ENCODE measurements at regions not wholly inside any gene's neighbourhood (a gene's known extent, or its start where the extent isn't known, plus 50 kb on each side); places are given as distances from the start of the nearest gene placed in this dataset.

- TF ChIP-seq MAX (IDR thresholded peaks at IDR 0.05) = no peak
- TF ChIP-seq, protein P1, sequence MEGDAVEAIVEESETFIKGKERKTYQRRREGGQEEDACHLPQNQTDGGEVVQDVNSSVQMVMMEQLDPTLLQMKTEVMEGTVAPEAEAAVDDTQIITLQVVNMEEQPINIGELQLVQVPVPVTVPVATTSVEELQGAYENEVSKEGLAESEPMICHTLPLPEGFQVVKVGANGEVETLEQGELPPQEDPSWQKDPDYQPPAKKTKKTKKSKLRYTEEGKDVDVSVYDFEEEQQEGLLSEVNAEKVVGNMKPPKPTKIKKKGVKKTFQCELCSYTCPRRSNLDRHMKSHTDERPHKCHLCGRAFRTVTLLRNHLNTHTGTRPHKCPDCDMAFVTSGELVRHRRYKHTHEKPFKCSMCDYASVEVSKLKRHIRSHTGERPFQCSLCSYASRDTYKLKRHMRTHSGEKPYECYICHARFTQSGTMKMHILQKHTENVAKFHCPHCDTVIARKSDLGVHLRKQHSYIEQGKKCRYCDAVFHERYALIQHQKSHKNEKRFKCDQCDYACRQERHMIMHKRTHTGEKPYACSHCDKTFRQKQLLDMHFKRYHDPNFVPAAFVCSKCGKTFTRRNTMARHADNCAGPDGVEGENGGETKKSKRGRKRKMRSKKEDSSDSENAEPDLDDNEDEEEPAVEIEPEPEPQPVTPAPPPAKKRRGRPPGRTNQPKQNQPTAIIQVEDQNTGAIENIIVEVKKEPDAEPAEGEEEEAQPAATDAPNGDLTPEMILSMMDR (CRISPR knock-in tag; IDR thresholded peaks at IDR 0.05) = no peak
- no peak for TF ChIP-seq ZBTB8A (CRISPR knock-in tag; IDR thresholded peaks at IDR 0.05; ENCODE audit: borderline replicate concordance, low read depth)
- no peak for TF ChIP-seq CEBPB (IDR thresholded peaks at IDR 0.05; ENCODE audit: borderline replicate concordance, low read depth, low read length)
- TF ChIP-seq HDAC1 (CRISPR knock-in tag; IDR thresholded peaks at IDR 0.05) = no peak
- TF ChIP-seq, protein P2, sequence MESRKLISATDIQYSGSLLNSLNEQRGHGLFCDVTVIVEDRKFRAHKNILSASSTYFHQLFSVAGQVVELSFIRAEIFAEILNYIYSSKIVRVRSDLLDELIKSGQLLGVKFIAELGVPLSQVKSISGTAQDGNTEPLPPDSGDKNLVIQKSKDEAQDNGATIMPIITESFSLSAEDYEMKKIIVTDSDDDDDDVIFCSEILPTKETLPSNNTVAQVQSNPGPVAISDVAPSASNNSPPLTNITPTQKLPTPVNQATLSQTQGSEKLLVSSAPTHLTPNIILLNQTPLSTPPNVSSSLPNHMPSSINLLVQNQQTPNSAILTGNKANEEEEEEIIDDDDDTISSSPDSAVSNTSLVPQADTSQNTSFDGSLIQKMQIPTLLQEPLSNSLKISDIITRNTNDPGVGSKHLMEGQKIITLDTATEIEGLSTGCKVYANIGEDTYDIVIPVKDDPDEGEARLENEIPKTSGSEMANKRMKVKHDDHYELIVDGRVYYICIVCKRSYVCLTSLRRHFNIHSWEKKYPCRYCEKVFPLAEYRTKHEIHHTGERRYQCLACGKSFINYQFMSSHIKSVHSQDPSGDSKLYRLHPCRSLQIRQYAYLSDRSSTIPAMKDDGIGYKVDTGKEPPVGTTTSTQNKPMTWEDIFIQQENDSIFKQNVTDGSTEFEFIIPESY (CRISPR knock-in tag; IDR thresholded peaks at IDR 0.05) = no peak
- no peak for TF ChIP-seq TFE3 (CRISPR knock-in tag; IDR thresholded peaks at IDR 0.05)
- no peak for TF ChIP-seq SRF (IDR thresholded peaks at IDR 0.05; ENCODE audit: low read depth, low read length)
- no peak for TF ChIP-seq NFYB (CRISPR knock-in tag; IDR thresholded peaks at IDR 0.05)
- no peak for TF ChIP-seq ELF4 (CRISPR knock-in tag; IDR thresholded peaks at IDR 0.05; ENCODE audit: borderline replicate concordance)
- TF ChIP-seq, protein P3, sequence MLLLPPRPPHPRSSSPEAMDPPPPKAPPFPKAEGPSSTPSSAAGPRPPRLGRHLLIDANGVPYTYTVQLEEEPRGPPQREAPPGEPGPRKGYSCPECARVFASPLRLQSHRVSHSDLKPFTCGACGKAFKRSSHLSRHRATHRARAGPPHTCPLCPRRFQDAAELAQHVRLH (CRISPR knock-in tag; IDR thresholded peaks at IDR 0.05; ENCODE audit: borderline replicate concordance, low read depth) = no peak
Measured at GRCh38 chrX:87736576-87736975, 219.0 kb downstream of the KLHL4 start.

Measured in HepG2 (cell line).